A549 (cell line): ENCODE measurements at regions not wholly inside any gene's neighbourhood (a gene's known extent, or its start where the extent isn't known, plus 50 kb on each side); places are given as distances from the start of the nearest gene placed in this dataset.

Source experiments
- ATAC-seq, 2 experiments: fragments of 200-7000 bp in 1 of 2; fragments of >200 bp in 1 of 2; cut with Nextera tagmentation in 1 of 2; cut with Tn5 transposase in 1 of 2; 3 replicates each; pipeline versions ENCODE4 v1.8.0 to v1.9.1; 2018 to 2020; ENCODE audit warnings: mild to moderate bottlenecking in 1 of 2, moderate library complexity in 1 of 2
- CTCF ChIA-PET: fragments of 300-600 bp; sonication (Branson Sonifier 250); formaldehyde crosslinking; extraction: SDS; loops from one replicate; lab custom pipeline; 2021; ENCODE audit warnings: antibody characterized with exemption, inconsistent platforms; lab: Yijun Ruan, JAX
- POLR2A ChIA-PET: fragments of 350-600 bp; formaldehyde crosslinking; extraction: SDS; loops from one replicate; lab custom pipeline; 2021; ENCODE audit warnings: antibody characterized with exemption, inconsistent platforms; lab: Yijun Ruan, JAX
- DNase-seq, 2 experiments: peaks; one replicate each; pipeline versions ENCODE4 v3.0.0 to v3.0.0-alpha.2; 2011 to 2016; ENCODE audit warnings: low read depth in 1 of 2, low spot score in 1 of 2
- FAIRE-seq: peaks from 2 replicates; lab custom pipeline; 2011; peaks lifted over from hg19 to GRCh38; lab: Jason Lieb, UNC
- H3K27ac ChIP-seq, 2 experiments: fragments of >200 bp; sonication (Bioruptor Twin); formaldehyde crosslinking; 3 replicates each; pipeline ENCODE4 v1.5.1; 2016 to 2017
- H3K4me1 ChIP-seq: fragments of >200 bp; sonication (Bioruptor Twin); formaldehyde crosslinking; 3 replicates; pipeline ENCODE4 v1.6.1; 2016
- H3K4me2 ChIP-seq: fragments of >200 bp; sonication (Bioruptor Twin); formaldehyde crosslinking; 3 replicates; pipeline ENCODE4 v1.6.1; 2016
- H3K4me3 ChIP-seq: fragments of >200 bp; sonication (Bioruptor Twin); formaldehyde crosslinking; 3 replicates; pipeline ENCODE4 v1.5.1; 2016
- H3K9me3 ChIP-seq: fragments of >200 bp; sonication (Bioruptor Twin); formaldehyde crosslinking; 3 replicates; pipeline ENCODE4 v1.6.1; 2016
- BCL3 ChIP-seq: fragments of >200 bp; sonication (Bioruptor Twin); formaldehyde crosslinking; IDR thresholded peaks from 3 replicates; pipeline ENCODE4 v1.6.1; 2016
- BHLHE40 ChIP-seq: IDR thresholded peaks from 2 replicates; pipeline ENCODE4 v1.6.1; 2012; ENCODE audit warnings: low read depth, low read length, inconsistent platforms
- CBX8 ChIP-seq: fragments of 200-600 bp; sonication (generic); IDR thresholded peaks from 2 replicates; pipeline ENCODE4 v1.6.1; 2016
- CHD4 ChIP-seq: fragments of 200-600 bp; sonication (generic); IDR thresholded peaks from 2 replicates; pipeline ENCODE4 v1.6.1; 2016; ENCODE audit warnings: antibody characterized with exemption, mild to moderate bottlenecking, borderline replicate concordance
- E2F6 ChIP-seq: IDR thresholded peaks from 2 replicates; pipeline ENCODE4 v1.6.1; 2012; ENCODE audit warnings: low read depth, borderline replicate concordance
- EHF ChIP-seq: fragments of 250-450 bp; sonication (Bioruptor Pico); IDR thresholded peaks from 2 replicates; pipeline ENCODE4 v1.5.0; 2020; ENCODE audit warnings: mild to moderate bottlenecking
- EHMT2 ChIP-seq: fragments of 200-600 bp; sonication (generic); IDR thresholded peaks from 2 replicates; pipeline ENCODE4 v1.6.1; 2016; ENCODE audit warnings: antibody characterized with exemption, low read depth, mild to moderate bottlenecking, moderate library complexity
- ELK1 ChIP-seq: fragments of 150-350 bp; IDR thresholded peaks from 2 replicates; pipeline ENCODE4 v1.6.1; 2014; ENCODE audit warnings: low read depth, mild to moderate bottlenecking, low read length
- FOSB ChIP-seq: fragments of 250-450 bp; sonication (Bioruptor Pico); IDR thresholded peaks from 2 replicates; pipeline ENCODE4 v1.5.0; 2020; ENCODE audit warnings: mild to moderate bottlenecking, moderate library complexity
- FOSL2 ChIP-seq, 2 experiments: fragments of 450-650 bp in 1 of 2; fragments of >200 bp in 1 of 2; sonication (Bioruptor Twin) in 1 of 2; formaldehyde crosslinking; IDR thresholded peaks; 2 replicates each; pipeline versions ENCODE4 v1.5.0 to v1.6.1; 2016 to 2020; ENCODE audit warnings: mild to moderate bottlenecking in 1 of 2, moderate library complexity in 1 of 2
- GATA3 ChIP-seq: IDR thresholded peaks from 2 replicates; pipeline ENCODE4 v1.6.1; 2012; ENCODE audit warnings: borderline replicate concordance
- HMGXB4 ChIP-seq: fragments of 250-450 bp; sonication (Bioruptor Pico); IDR thresholded peaks from 2 replicates; pipeline ENCODE4 v1.5.0; 2021; ENCODE audit warnings: mild to moderate bottlenecking, moderate library complexity, borderline replicate concordance
- HOXA7 ChIP-seq: fragments of 250-450 bp; sonication (Bioruptor Pico); IDR thresholded peaks from 2 replicates; pipeline ENCODE4 v1.5.0; 2020; ENCODE audit warnings: mild to moderate bottlenecking, moderate library complexity
- HOXB13 ChIP-seq: fragments of 250-450 bp; sonication (Bioruptor Pico); IDR thresholded peaks from 2 replicates; pipeline ENCODE4 v1.5.0; 2020; ENCODE audit warnings: low read depth, mild to moderate bottlenecking, moderate library complexity
- JUN ChIP-seq, 2 experiments: fragments of >200 bp; sonication (Bioruptor Twin); formaldehyde crosslinking; IDR thresholded peaks; 2 replicates in 1 of 2; 3 replicates in 1 of 2; pipeline ENCODE4 v1.6.1; 2016 to 2017
- MAFK ChIP-seq: fragments of 450-650 bp; IDR thresholded peaks from 2 replicates; pipeline ENCODE4 v1.6.1; 2014; ENCODE audit not compliant: partially characterized antibody
- NR3C1 ChIP-seq: fragments of >200 bp; sonication (Bioruptor Twin); formaldehyde crosslinking; IDR thresholded peaks from 3 replicates; pipeline ENCODE4 v1.6.1; 2017
- PHF8 ChIP-seq: fragments of 200-600 bp; sonication (generic); IDR thresholded peaks from 2 replicates; pipeline ENCODE4 v1.6.1; 2016; ENCODE audit warnings: low read depth, mild to moderate bottlenecking, antibody characterized with exemption, moderate library complexity, borderline replicate concordance
- POLR2A ChIP-seq: IDR thresholded peaks from 2 replicates; pipeline ENCODE4 v1.6.1; 2012; ENCODE audit warnings: mild to moderate bottlenecking, low read length
- RAD21 ChIP-seq, 2 experiments: fragments of >200 bp in 1 of 2; sonication (Bioruptor Twin) in 1 of 2; formaldehyde crosslinking in 1 of 2; IDR thresholded peaks in 1 of 2; conservative IDR thresholded peaks in 1 of 2; 2 replicates in 1 of 2; 3 replicates in 1 of 2; pipeline ENCODE4 v1.6.1; 2012 to 2018; ENCODE audit warnings: inconsistent platforms in 1 of 2
- REST ChIP-seq: fragments of 200-600 bp; sonication (generic); IDR thresholded peaks from 2 replicates; pipeline ENCODE4 v1.6.1; 2016; ENCODE audit warnings: antibody characterized with exemption, mild to moderate bottlenecking, moderate library complexity
- RFX5 ChIP-seq: fragments of 450-650 bp; IDR thresholded peaks from 2 replicates; pipeline ENCODE4 v1.7.1; 2014; ENCODE audit warnings: antibody characterized with exemption, mild to moderate bottlenecking, moderate library complexity
- RNF2 ChIP-seq: fragments of 200-600 bp; sonication (generic); IDR thresholded peaks from 2 replicates; pipeline ENCODE4 v1.6.1; 2016; ENCODE audit warnings: low read depth, mild to moderate bottlenecking, antibody characterized with exemption, moderate library complexity, borderline replicate concordance
- SMC3 ChIP-seq: fragments of >200 bp; sonication (Bioruptor Twin); formaldehyde crosslinking; IDR thresholded peaks from 3 replicates; pipeline ENCODE4 v1.6.1; 2018; ENCODE audit warnings: inconsistent platforms
- TFCP2L1 ChIP-seq: fragments of 250-450 bp; sonication (Bioruptor Pico); IDR thresholded peaks from 2 replicates; pipeline ENCODE4 v1.5.0; 2021; ENCODE audit warnings: mild to moderate bottlenecking
- ZC3H11A ChIP-seq: fragments of 450-650 bp; IDR thresholded peaks from 2 replicates; pipeline ENCODE4 v1.6.1; 2014; ENCODE audit warnings: antibody characterized with exemption, mild to moderate bottlenecking
- WGBS: methylation state at CpG from one replicate; pipeline ENCODE4 v1.1.6; 2017; ENCODE audit errors: missing lambda C conversion rate; 5-methylcytosine and 5-hydroxymethylcytosine counted together

- TF ChIP-seq HMGXB4 (CRISPR knock-in tag) (no peak), RAD21 (conservative IDR thresholded peaks at IDR 0.05 in 1 of 2, IDR thresholded peaks at IDR 0.05 in 1 of 2) (no peak), RNF2 (no peak), CHD4 (no peak), HOXB13 (no peak), BHLHE40 (no peak), RFX5 (no peak), CBX8 (no peak), REST (no peak)
- 10% methylated on average over 2 of the region's 2 CpGs for WGBS
- no peak for FAIRE-seq
Observed at GRCh38 chr13:106888148-106888547, 320.2 kb upstream of the ARGLU1 start.

GRCh38 chr13:106887686-106888085 is 319.7 kb upstream of the ARGLU1 start:
- FAIRE-seq, result no peak
- CTCF ChIA-PET, result no interaction called here
- H3K4me3 ChIP-seq, result no peak overlapping the region
- no peak for TF ChIP-seq E2F6
- no peak for TF ChIP-seq PHF8
- TF ChIP-seq ZC3H11A, result no peak
- no peak for TF ChIP-seq ELK1
- no peak for TF ChIP-seq EHMT2
- no peak for TF ChIP-seq EHF
- TF ChIP-seq SMC3, result no peak
- no peak for TF ChIP-seq HMGXB4 (CRISPR knock-in tag)
- no peak for TF ChIP-seq FOSL2 (IDR thresholded peaks at IDR 0.05)
- no peak for TF ChIP-seq FOSL2 (CRISPR knock-in tag; IDR thresholded peaks at IDR 0.05)
- TF ChIP-seq POLR2A, result no peak
- TF ChIP-seq TFCP2L1 (CRISPR knock-in tag), result no peak
- TF ChIP-seq NR3C1, result no peak
- TF ChIP-seq BCL3, result no peak
- no peak for TF ChIP-seq RNF2
- no peak for TF ChIP-seq MAFK
- no peak for TF ChIP-seq GATA3
- TF ChIP-seq CHD4, result no peak
- TF ChIP-seq HOXA7, result no peak
- no peak for TF ChIP-seq JUN (IDR thresholded peaks at IDR 0.05)
- TF ChIP-seq FOSB (CRISPR knock-in tag), result no peak
- TF ChIP-seq, all 56 proteins: peak for 0
- Histone ChIP-seq H3K27ac (no peak overlapping the region), H3K9me3 (no peaks in the 10 kb centered on the region), H3K4me2 (no peak overlapping the region), H3K4me1 (no peaks in the 10 kb centered on the region)
- ATAC-seq (no peak), DNase-seq (no peak)
- POLR2A ChIA-PET, result no interaction called here
- 2% methylated on average over 2 of the region's 2 CpGs for WGBS

More at GRCh38 chr13:106888148-106888547, 320.2 kb upstream of the ARGLU1 start:
- ChIA-PET CTCF (no interaction called here), POLR2A (no interaction called here)
- DNase-seq (no peak), ATAC-seq (no peak)
- Histone ChIP-seq H3K4me3 (no peak overlapping the region), H3K4me1 (no peaks in the 10 kb centered on the region), H3K27ac (no peak overlapping the region), H3K9me3 (no peaks in the 10 kb centered on the region), H3K4me2 (no peak overlapping the region)
